ENCODE measurements at regions not wholly inside any gene's neighbourhood (a gene's known extent, or its start where the extent isn't known, plus 50 kb on each side); places are given as distances from the start of the nearest gene placed in this dataset.

DNA sequence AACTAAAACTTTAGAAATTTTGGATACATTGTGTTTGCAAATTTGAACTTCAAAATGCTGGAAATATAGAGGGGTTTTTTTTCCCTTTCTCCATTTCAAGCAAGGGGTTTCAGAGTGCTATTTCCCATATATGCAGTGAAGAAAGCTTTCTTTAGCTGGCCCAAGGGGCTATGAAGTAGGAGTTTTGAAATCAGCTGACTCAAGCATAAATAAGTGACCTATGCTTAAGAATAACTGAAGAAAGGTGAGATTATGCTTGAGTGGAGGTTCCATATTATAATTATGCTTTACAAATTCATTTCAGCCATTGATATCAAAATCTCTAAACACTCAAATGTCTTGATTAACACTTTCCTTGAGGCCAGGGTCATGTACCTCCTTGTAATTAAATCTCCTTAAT is 51.0 kb upstream of the RBBP8 start:
- no peaks in the 10 kb centered on the region for H3K36me3 Mint-ChIP-seq (ENCODE audit: unreplicated experiment)
- H3K4me1 Mint-ChIP-seq (ENCODE audit: unreplicated experiment), result no peaks in the 10 kb centered on the region
- no peak overlapping the region for H3K27ac Mint-ChIP-seq (ENCODE audit: unreplicated experiment)
- H3K27me3 Mint-ChIP-seq (ENCODE audit: unreplicated experiment), result peaks cover 41% of the 10 kb centered on the region
- no peak for TF ChIP-seq CTCF (IDR thresholded peaks at IDR 0.05)
- DNase-seq (ENCODE audit: extremely low spot score, unreplicated experiment), result no peak
- H3K4me3 Mint-ChIP-seq (ENCODE audit: unreplicated experiment), result no peak overlapping the region
- H3K9me3 Mint-ChIP-seq (ENCODE audit: unreplicated experiment), result peaks cover 7% of the 10 kb centered on the region

DNA sequence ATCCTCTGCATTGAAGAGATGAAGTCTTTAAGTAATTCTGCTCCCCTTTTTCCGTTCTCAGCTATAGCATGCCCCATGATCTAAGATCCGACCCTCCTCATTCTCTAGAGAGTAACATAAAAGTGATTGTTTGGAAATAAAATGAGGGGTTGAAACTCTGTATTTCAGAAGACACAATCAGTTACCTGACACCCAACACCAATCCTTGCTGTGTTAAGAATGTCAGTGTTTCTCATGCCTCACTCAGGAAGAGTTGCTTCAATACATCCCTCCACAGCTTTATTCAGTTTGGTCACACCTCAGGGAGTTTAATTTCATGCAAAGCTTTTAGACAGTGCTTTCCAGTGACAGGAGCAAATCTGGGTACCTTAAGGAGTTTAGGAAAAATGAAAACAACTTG is 49.9 kb upstream of the RBBP8 start:
- peaks cover 9% of the 10 kb centered on the region for H3K9me3 Mint-ChIP-seq (ENCODE audit: unreplicated experiment)
- no peaks in the 10 kb centered on the region for H3K36me3 Mint-ChIP-seq (ENCODE audit: unreplicated experiment)
- no peak overlapping the region for H3K27ac Mint-ChIP-seq (ENCODE audit: unreplicated experiment)
- no peak for DNase-seq (ENCODE audit: extremely low spot score, unreplicated experiment)
- TF ChIP-seq CTCF (IDR thresholded peaks at IDR 0.05), result no peak
- H3K4me1 Mint-ChIP-seq (ENCODE audit: unreplicated experiment), result no peaks in the 10 kb centered on the region
- peaks cover 45% of the 10 kb centered on the region for H3K27me3 Mint-ChIP-seq (ENCODE audit: unreplicated experiment)
- no peak overlapping the region for H3K4me3 Mint-ChIP-seq (ENCODE audit: unreplicated experiment)
